ENCODE measurements at regions not wholly inside any gene's neighbourhood (a gene's known extent, or its start where the extent isn't known, plus 50 kb on each side); places are given as distances from the start of the nearest gene placed in this dataset.

GRCh38 chr20:50338479-50339391 lies 148.1 kb downstream of the CEBPB start:
- H3K4me3 Mint-ChIP-seq (ENCODE audit: unreplicated experiment), result no peak overlapping the region
- DNase-seq (ENCODE audit: extremely low spot score, unreplicated experiment), result no peak
- H3K27me3 Mint-ChIP-seq (ENCODE audit: unreplicated experiment), result peaks cover 3% of the 10 kb centered on the region
- no peaks in the 10 kb centered on the region for H3K9me3 Mint-ChIP-seq (ENCODE audit: unreplicated experiment)
- TF ChIP-seq CTCF (IDR thresholded peaks at IDR 0.05), result no peak
- H3K36me3 Mint-ChIP-seq (ENCODE audit: unreplicated experiment), result no peaks in the 10 kb centered on the region
- no peak overlapping the region for H3K27ac Mint-ChIP-seq (ENCODE audit: unreplicated experiment)
- H3K4me1 Mint-ChIP-seq (ENCODE audit: unreplicated experiment), result peaks cover 17% of the 10 kb centered on the region

- TF ChIP-seq CTCF (IDR thresholded peaks at IDR 0.05), result no peak
- Mint-ChIP-seq H3K36me3 (ENCODE audit: unreplicated experiment) (no peaks in the 10 kb centered on the region), H3K4me1 (ENCODE audit: unreplicated experiment) (peaks cover 10% of the 10 kb centered on the region), H3K27me3 (ENCODE audit: unreplicated experiment) (peaks cover 3% of the 10 kb centered on the region), H3K9me3 (ENCODE audit: unreplicated experiment) (no peaks in the 10 kb centered on the region), H3K27ac (ENCODE audit: unreplicated experiment) (no peak overlapping the region), H3K4me3 (ENCODE audit: unreplicated experiment) (no peak overlapping the region)
- DNase-seq (ENCODE audit: extremely low spot score, unreplicated experiment), result no peak
Observed at GRCh38 chr20:50339466-50339901, 148.9 kb downstream of the CEBPB start.

- no peak for DNase-seq (ENCODE audit: extremely low spot score, unreplicated experiment)
- H3K4me1 Mint-ChIP-seq (ENCODE audit: unreplicated experiment), result peaks cover 10% of the 10 kb centered on the region
- no peak overlapping the region for H3K27ac Mint-ChIP-seq (ENCODE audit: unreplicated experiment)
- no peak overlapping the region for H3K4me3 Mint-ChIP-seq (ENCODE audit: unreplicated experiment)
- no peak for TF ChIP-seq CTCF (IDR thresholded peaks at IDR 0.05)
- H3K9me3 Mint-ChIP-seq (ENCODE audit: unreplicated experiment), result no peaks in the 10 kb centered on the region
- H3K36me3 Mint-ChIP-seq (ENCODE audit: unreplicated experiment), result no peaks in the 10 kb centered on the region
- no peaks in the 10 kb centered on the region for H3K27me3 Mint-ChIP-seq (ENCODE audit: unreplicated experiment)
Observed at GRCh38 chr20:50340541-50340940, 149.9 kb downstream of the CEBPB start.

GRCh38 chr20:50341050-50341449 lies 150.4 kb downstream of the CEBPB start:
- H3K36me3 Mint-ChIP-seq (ENCODE audit: unreplicated experiment), result no peaks in the 10 kb centered on the region
- no peaks in the 10 kb centered on the region for H3K9me3 Mint-ChIP-seq (ENCODE audit: unreplicated experiment)
- DNase-seq (ENCODE audit: extremely low spot score, unreplicated experiment), result no peak
- no peaks in the 10 kb centered on the region for H3K27me3 Mint-ChIP-seq (ENCODE audit: unreplicated experiment)
- TF ChIP-seq CTCF (IDR thresholded peaks at IDR 0.05), result no peak
- H3K27ac Mint-ChIP-seq (ENCODE audit: unreplicated experiment), result no peak overlapping the region
- H3K4me1 Mint-ChIP-seq (ENCODE audit: unreplicated experiment), result peaks cover 12% of the 10 kb centered on the region
- H3K4me3 Mint-ChIP-seq (ENCODE audit: unreplicated experiment), result no peak overlapping the region

GRCh38 chr20:50341880-50342637 lies 151.4 kb downstream of the CEBPB start:
- H3K4me1 Mint-ChIP-seq (ENCODE audit: unreplicated experiment), result peaks cover 21% of the 10 kb centered on the region
- H3K36me3 Mint-ChIP-seq (ENCODE audit: unreplicated experiment), result no peaks in the 10 kb centered on the region
- no peak for DNase-seq (ENCODE audit: extremely low spot score, unreplicated experiment)
- no peaks in the 10 kb centered on the region for H3K27me3 Mint-ChIP-seq (ENCODE audit: unreplicated experiment)
- H3K9me3 Mint-ChIP-seq (ENCODE audit: unreplicated experiment), result no peaks in the 10 kb centered on the region
- H3K4me3 Mint-ChIP-seq (ENCODE audit: unreplicated experiment), result no peak overlapping the region
- TF ChIP-seq CTCF (IDR thresholded peaks at IDR 0.05), result no peak
- H3K27ac Mint-ChIP-seq (ENCODE audit: unreplicated experiment), result no peak overlapping the region
